Upper lobe of right lung (tissue), 1 donor: ENCODE measurements at regions not wholly inside any gene's neighbourhood (a gene's known extent, or its start where the extent isn't known, plus 50 kb on each side); places are given as distances from the start of the nearest gene placed in this dataset.
"Not testable (repeated sequence)": the region's sequence is repeated elsewhere in the genome, so short reads cannot be mapped to it uniquely, and the experiment has no call there.

Source experiments
- ATAC-seq: fragments of 200-7000 bp; cut with Tn5 transposase; one replicate; pipeline ENCODE4 v1.9.1; 2020; ENCODE audit warnings: mild to moderate bottlenecking, moderate library complexity
- DNase-seq: peaks from one replicate; pipeline ENCODE4 v3.0.0-alpha.2; 2020
- H3K27ac ChIP-seq: fragments of 200-600 bp; one replicate; pipeline ENCODE4 v1.8.0; 2022
- H3K27me3 ChIP-seq: fragments of 200-600 bp; one replicate; pipeline ENCODE4 v1.8.0; 2022; ENCODE audit warnings: mild to moderate bottlenecking
- H3K36me3 ChIP-seq: fragments of 200-600 bp; one replicate; pipeline ENCODE4 v1.8.0; 2022
- H3K4me1 ChIP-seq: fragments of 200-600 bp; one replicate; pipeline ENCODE4 v1.8.0; 2022
- H3K4me3 ChIP-seq: fragments of 200-600 bp; one replicate; pipeline ENCODE4 v1.8.0; 2022; ENCODE audit warnings: mild to moderate bottlenecking
- H3K9me3 ChIP-seq: fragments of 200-600 bp; one replicate; pipeline ENCODE4 v1.8.0; 2022
- intact Hi-C: fragments of 100-400 bp; cut with DNase I; formaldehyde crosslinking; loops from one replicate; pipeline ENCODE4 v1.11.0; 2022
- TF ChIP-seq, protein P1 (sequence below): fragments of 200-600 bp; IDR thresholded peaks from one replicate; pipeline ENCODE4 v1.8.0; 2022; ENCODE audit warnings: antibody characterized with exemption
- donor health status: DM: no; HTN: yes; CAD: no; lungs with severe emphysema.

DNA sequence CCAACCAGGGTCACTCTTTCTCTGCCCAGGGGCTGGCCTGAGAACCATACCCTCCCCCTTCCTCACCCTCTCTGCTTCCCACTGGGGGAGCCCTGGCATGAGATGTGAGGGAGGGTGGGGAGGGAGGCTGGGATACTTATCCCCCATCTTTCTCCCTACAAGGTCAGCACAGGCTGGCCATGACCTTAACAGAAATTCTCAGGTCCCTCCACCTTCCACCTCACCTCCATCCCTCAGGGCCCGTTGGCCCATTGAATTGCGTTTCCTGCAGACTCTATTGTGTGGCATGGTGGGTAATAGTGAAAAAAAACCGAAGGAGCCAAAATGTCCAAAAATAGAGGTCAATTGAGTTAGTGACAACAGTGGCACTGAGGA, 159.5 kb downstream of the OR4M2 start:
- DNase-seq (no peak), ATAC-seq (peak; percentile 7)
- Histone ChIP-seq H3K27me3 (no peaks in the 10 kb centered on the region), H3K4me1 (no peaks in the 10 kb centered on the region), H3K27ac (no peak overlapping the region), H3K36me3 (no peaks in the 10 kb centered on the region), H3K4me3 (no peak overlapping the region), H3K9me3 (no peaks in the 10 kb centered on the region)
- intact Hi-C loops, result no loop called here
- TF ChIP-seq, protein P1, sequence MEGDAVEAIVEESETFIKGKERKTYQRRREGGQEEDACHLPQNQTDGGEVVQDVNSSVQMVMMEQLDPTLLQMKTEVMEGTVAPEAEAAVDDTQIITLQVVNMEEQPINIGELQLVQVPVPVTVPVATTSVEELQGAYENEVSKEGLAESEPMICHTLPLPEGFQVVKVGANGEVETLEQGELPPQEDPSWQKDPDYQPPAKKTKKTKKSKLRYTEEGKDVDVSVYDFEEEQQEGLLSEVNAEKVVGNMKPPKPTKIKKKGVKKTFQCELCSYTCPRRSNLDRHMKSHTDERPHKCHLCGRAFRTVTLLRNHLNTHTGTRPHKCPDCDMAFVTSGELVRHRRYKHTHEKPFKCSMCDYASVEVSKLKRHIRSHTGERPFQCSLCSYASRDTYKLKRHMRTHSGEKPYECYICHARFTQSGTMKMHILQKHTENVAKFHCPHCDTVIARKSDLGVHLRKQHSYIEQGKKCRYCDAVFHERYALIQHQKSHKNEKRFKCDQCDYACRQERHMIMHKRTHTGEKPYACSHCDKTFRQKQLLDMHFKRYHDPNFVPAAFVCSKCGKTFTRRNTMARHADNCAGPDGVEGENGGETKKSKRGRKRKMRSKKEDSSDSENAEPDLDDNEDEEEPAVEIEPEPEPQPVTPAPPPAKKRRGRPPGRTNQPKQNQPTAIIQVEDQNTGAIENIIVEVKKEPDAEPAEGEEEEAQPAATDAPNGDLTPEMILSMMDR, result no peak

DNA sequence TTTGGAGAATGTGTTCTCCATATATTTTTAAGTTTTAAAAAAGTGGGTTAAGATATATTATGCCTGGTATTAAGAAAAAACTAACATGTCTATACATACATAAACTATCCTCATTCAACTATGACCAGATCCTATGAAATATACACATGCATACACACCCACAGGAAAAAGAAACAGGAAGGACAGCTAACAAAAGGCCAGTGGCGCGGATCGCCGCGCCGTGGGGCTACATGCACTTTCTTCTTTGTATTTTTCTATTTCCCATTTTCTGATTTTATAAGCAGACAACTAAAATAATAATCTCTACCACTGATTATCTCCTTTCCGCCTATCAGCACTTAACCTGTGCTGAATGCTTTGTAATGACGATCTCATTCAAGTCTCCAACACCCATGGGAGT, 160.1 kb downstream of the OR4M2 start:
- DNase-seq, result no peak
- TF ChIP-seq, protein P1, result no peak
- intact Hi-C loops, result no loop called here

DNA sequence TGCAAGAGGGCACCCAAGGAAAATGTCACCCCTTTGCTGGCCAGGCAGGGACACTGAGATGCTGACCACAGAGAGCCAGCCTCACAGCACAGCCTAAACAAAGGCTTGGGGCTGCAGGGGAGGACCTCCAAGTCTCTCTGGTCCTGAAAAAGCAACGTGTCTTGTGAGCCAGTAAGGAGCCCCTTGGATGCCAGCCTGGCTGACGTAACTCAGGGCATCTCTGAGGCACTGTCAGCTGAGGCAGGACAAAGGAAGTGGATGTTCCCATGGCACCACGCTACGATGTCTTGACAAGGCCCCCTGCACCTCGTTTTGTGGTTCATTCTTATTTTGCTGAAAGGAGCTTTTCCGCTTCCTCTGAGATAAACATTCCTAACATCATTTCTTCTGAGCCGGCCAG, 160.7 kb downstream of the OR4M2 start:
- intact Hi-C loops, result no loop called here
- TF ChIP-seq, protein P1, result no peak
- no peak for DNase-seq

More for the DNA sequence above, 160.1 kb downstream of the OR4M2 start:
- Histone ChIP-seq H3K36me3 (no peaks in the 10 kb centered on the region), H3K4me1 (no peaks in the 10 kb centered on the region), H3K4me3 (no peak overlapping the region), H3K9me3 (no peaks in the 10 kb centered on the region), H3K27ac (no peak overlapping the region), H3K27me3 (no peaks in the 10 kb centered on the region)
- no peak for ATAC-seq

DNA sequence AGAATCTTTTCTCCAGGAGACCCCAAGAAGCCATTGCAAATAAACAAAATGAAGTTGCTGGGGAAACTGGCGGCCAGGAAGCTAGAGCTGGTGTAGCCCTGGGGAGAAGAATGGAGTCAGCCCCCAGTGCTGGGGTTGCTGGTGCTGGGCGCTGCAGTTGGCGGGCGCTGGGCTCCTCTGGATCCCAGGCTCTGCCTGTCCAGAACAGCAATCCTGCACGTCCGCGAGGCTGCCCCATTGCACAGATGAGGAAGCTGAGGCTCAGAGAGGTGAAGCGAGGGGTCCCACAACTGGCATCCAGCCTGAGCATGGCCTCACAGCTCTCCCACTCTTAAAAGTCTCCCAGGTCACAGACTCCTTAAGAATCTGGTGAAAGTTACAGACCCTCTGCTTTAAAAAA, 161.1 kb downstream of the OR4M2 start:
- Histone ChIP-seq H3K27ac (no peak overlapping the region), H3K9me3 (no peaks in the 10 kb centered on the region), H3K36me3 (no peaks in the 10 kb centered on the region), H3K4me3 (no peak overlapping the region), H3K27me3 (no peaks in the 10 kb centered on the region), H3K4me1 (no peaks in the 10 kb centered on the region)
- intact Hi-C loops, result no loop called here
- no peak for ATAC-seq
- TF ChIP-seq, protein P1, result no peak
- no peak for DNase-seq

More for the DNA sequence above, 160.7 kb downstream of the OR4M2 start:
- no peaks in the 10 kb centered on the region for H3K36me3 ChIP-seq
- no peak for ATAC-seq
- H3K4me3 ChIP-seq, result no peak overlapping the region
- H3K27ac ChIP-seq, result no peak overlapping the region
- H3K27me3 ChIP-seq, result no peaks in the 10 kb centered on the region
- no peaks in the 10 kb centered on the region for H3K9me3 ChIP-seq
- no peaks in the 10 kb centered on the region for H3K4me1 ChIP-seq

DNA sequence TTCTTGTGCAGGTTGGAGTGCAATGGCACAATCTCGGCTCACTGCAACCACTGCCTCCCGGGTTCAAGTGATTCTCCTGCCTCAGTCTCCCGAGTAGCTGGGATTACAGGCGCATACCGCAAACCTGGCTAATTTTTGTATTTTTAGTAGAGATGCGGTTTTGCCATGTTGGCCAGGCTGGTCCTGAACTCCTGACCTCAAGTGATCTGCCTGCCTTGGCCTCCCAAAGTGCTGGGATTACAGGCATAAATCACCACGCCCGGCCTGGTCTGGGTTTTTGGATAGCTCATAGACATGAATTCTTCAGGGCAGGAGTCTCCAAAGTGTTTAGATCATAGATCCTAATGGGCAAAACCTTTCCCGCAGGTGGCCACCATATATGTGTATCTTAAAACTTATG, 162.0 kb downstream of the OR4M2 start:
- intact Hi-C loops, H3K36me3 ChIP-seq, DNase-seq, H3K27me3 ChIP-seq, ATAC-seq, H3K4me3 ChIP-seq, H3K4me1 ChIP-seq, H3K27ac ChIP-seq, H3K9me3 ChIP-seq: not testable (repeated sequence)

DNA sequence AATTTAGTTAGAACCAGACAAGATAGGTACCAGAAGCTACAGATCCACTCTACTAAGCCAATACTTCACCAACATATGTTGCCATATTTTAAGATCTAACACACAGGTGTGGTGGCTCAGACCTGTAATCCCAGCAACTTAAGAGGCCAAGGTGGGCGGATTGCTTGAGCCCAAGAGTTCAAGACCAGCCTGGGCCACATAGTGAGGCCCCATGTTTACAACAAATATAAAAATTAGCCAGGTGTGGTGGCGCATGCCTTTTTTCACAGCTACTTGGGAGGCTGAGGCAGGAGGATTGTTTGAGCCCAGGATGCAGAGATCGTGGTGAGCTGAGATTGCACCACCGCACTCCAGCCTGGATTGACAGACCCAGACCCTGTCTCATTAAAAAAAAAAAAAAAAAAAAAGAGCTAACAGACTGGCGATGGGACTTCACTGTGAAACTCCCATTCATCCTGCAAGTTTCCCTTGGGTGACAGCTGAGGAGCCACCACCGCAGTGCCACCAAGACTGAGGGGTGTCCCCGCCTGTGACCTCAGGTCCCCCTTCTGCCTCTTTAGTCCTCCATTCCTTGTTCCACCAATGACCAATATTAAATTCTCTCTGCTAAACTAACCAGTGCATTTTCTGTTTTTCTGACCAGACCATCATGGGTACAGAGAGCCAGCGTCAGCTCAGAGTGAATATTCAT, 163.3 kb downstream of the OR4M2 start:
- intact Hi-C loops, result no loop called here
- TF ChIP-seq, protein P1, result no peak
- Histone ChIP-seq H3K9me3 (no peaks in the 10 kb centered on the region), H3K27me3 (no peaks in the 10 kb centered on the region), H3K36me3 (no peaks in the 10 kb centered on the region), H3K4me3 (no peak overlapping the region), H3K27ac (no peak overlapping the region), H3K4me1 (no peaks in the 10 kb centered on the region)
- ATAC-seq, result no peak
- no peak for DNase-seq

DNA sequence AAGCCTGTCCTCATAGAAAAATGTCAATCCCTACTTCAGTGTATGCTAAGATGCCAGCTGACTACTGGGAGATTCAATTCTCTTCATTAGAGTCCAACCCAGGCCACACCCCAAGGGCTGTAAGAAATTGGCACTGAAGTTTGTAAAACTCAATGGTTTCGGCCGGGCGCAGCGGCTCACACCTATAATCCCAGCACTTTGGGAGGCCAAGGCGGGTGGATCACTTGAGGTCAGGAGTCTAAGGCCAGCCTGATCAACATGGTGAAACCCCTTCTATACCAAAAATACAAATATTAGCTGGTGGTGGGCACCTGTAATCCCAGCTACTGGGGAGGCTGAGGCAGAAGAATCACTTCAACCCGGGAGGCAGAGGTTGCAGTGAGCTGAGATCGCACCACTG, 169.2 kb downstream of the OR4M2 start:
- H3K27me3 ChIP-seq, H3K9me3 ChIP-seq, H3K36me3 ChIP-seq, H3K4me3 ChIP-seq, H3K4me1 ChIP-seq, H3K27ac ChIP-seq, DNase-seq, intact Hi-C loops, ATAC-seq: not testable (repeated sequence)

DNA sequence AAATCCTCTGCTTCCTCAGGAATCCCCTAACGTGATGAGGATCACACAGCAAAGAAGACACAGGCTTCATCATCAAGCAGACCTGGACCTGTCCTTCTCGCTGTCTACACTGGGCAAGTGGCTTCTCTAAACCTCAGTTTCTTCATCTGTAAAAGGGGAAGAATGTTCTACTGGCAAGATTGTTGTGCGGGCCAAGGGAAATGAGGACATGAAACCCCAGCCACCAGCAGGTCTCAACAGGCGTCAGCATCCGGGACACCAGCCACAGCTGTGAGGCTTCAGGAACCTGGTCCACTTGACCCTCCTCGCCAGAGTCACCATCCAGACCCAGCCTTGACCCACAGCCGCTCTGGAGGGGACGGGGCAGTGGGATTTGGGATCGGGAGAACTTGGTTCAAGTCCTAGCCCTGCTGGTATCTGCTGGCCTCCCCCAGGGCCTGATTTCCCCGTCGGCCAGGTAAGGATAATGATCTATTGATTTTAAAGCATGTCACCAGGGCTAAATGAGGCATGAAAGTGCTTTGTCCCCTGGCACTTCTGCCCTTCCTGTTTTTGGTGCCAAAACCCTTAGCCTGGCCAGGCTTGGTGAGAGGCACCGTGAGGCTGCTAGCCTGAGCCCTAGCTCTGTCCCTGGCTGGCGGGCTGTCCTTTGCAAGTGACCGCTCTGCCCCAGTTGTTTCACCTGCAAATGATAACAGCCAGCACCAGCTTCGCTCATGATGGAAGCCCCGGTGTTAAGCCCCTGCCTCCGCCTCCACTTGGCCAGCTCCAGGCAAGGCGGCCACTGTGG, 170.4 kb downstream of the OR4M2 start:
- H3K27me3 ChIP-seq, intact Hi-C loops, H3K9me3 ChIP-seq, DNase-seq, H3K36me3 ChIP-seq, H3K27ac ChIP-seq, H3K4me1 ChIP-seq, H3K4me3 ChIP-seq, ATAC-seq: not testable (repeated sequence)
